GM18868 (cell line): ENCODE measurements at regions not wholly inside any gene's neighbourhood (a gene's known extent, or its start where the extent isn't known, plus 50 kb on each side); places are given as distances from the start of the nearest gene placed in this dataset.

Experiments
- ATAC-seq: cut with Tn5 transposase; IDR thresholded peaks from one replicate; pipeline ENCODE4 v1.9.1; 2021; ENCODE audit warnings: mild to moderate bottlenecking, moderate library complexity; ENCODE audit not compliant: unreplicated experiment

GRCh38 chr7:41878309-41879295, 175.7 kb upstream of the INHBA start:
- ATAC-seq = no peak

- ATAC-seq = no peak
These were observed 174.2 kb upstream of the INHBA start for GRCh38 chr7:41877118-41877517.

- ATAC-seq = no peak
These were observed 172.6 kb upstream of the INHBA start for GRCh38 chr7:41875513-41875912.

GRCh38 chr7:41874201-41874785, 171.4 kb upstream of the INHBA start:
- ATAC-seq = no peak

- no peak for ATAC-seq
These were observed 170.9 kb upstream of the INHBA start for GRCh38 chr7:41873741-41874140.

GRCh38 chr7:41872966-41873365, 170.1 kb upstream of the INHBA start:
- ATAC-seq = no peak

- ATAC-seq = peak; percentile 81
These were observed 167.7 kb upstream of the INHBA start for GRCh38 chr7:41870461-41871138.

- peak; percentile 44 for ATAC-seq
These were observed 167.1 kb upstream of the INHBA start for GRCh38 chr7:41869997-41870396.

- ATAC-seq = no peak
These were observed 166.7 kb upstream of the INHBA start for GRCh38 chr7:41869596-41869995.

GRCh38 chr7:41869091-41869490, 166.2 kb upstream of the INHBA start:
- no peak for ATAC-seq

- no peak for ATAC-seq
These were observed 164.9 kb upstream of the INHBA start for GRCh38 chr7:41867639-41868280.

GRCh38 chr7:41862261-41862660, 159.4 kb upstream of the INHBA start:
- no peak for ATAC-seq

- no peak for ATAC-seq
These were observed 158.8 kb upstream of the INHBA start for GRCh38 chr7:41861642-41862041.

GRCh38 chr7:41858201-41858600, 155.3 kb upstream of the INHBA start:
- ATAC-seq = no peak

GRCh38 chr7:41855798-41856197, 152.9 kb upstream of the INHBA start:
- no peak for ATAC-seq

- no peak for ATAC-seq
These were observed 144.7 kb upstream of the INHBA start for GRCh38 chr7:41847606-41848005.

GRCh38 chr7:41847151-41847550, 144.3 kb upstream of the INHBA start:
- ATAC-seq = no peak

- no peak for ATAC-seq
These were observed 140.1 kb upstream of the INHBA start for GRCh38 chr7:41842956-41843355.

- no peak for ATAC-seq
These were observed 135.0 kb upstream of the INHBA start for GRCh38 chr7:41837916-41838315.

- no peak for ATAC-seq
These were observed 133.2 kb upstream of the INHBA start for GRCh38 chr7:41835976-41836530.
